ENCODE measurements at regions not wholly inside any gene's neighbourhood (a gene's known extent, or its start where the extent isn't known, plus 50 kb on each side); places are given as distances from the start of the nearest gene placed in this dataset.

GRCh38 chr11:97621282-97621681, 1231.5 kb downstream of the JRKL start:
- Mint-ChIP-seq H3K36me3 (ENCODE audit: insufficient read depth in 1 of 3, low read depth in 3 of 3) (peaks cover 4 to 8% (median 6%) of the 10 kb centered on the region in 3 experiments), H3K27ac (no peak overlapping the region), H3K27me3 (ENCODE audit: low read depth) (no peaks in the 10 kb centered on the region), H3K4me3 (no peak overlapping the region), H3K9me3 (peaks cover 5 to 7% of the 10 kb centered on the region in 2 experiments; a peak in 4 of 5 replicates), H3K4me1 (no peaks in the 10 kb centered on the region)
- Histone ChIP-seq H2BK15ac (ENCODE audit: low read depth, low read length) (no peak overlapping the region), H3K4me1 (ENCODE audit: insufficient read depth, low read length) (no peaks in the 10 kb centered on the region), H3K79me1 (ENCODE audit: insufficient read depth, low read depth, low read length, poor library complexity, severe bottlenecking) (no peaks in the 10 kb centered on the region), H3K9me3 (ENCODE audit: control insufficient read depth, low read depth, low read length) (peaks cover 5% of the 10 kb centered on the region), H4K91ac (ENCODE audit: insufficient read length, low read depth, low read length) (no peak overlapping the region), H2BK12ac (ENCODE audit: insufficient read length, low read depth, low read length) (no peak overlapping the region), H3K56ac (ENCODE audit: insufficient read length, low read depth, low read length) (no peak overlapping the region), H4K8ac (replicated peaks; ENCODE audit: insufficient read length, low read depth, low read length) (no peak overlapping the region), H3K4me2 (ENCODE audit: insufficient read depth, insufficient read length, low read length) (no peak overlapping the region), H2BK20ac (ENCODE audit: low read depth, low read length, poor library complexity, severe bottlenecking) (no peak overlapping the region), H4K5ac (ENCODE audit: insufficient read length, low read depth, low read length) (no peak overlapping the region), H2AFZ (ENCODE audit: low read length) (no peak overlapping the region), H3K4ac (ENCODE audit: low read depth, low read length) (no peak overlapping the region), H2BK5ac (ENCODE audit: insufficient read length, low read length) (no peak overlapping the region), H3K27me3 (ENCODE audit: insufficient read depth, low read length) (no peaks in the 10 kb centered on the region), H3K79me2 (ENCODE audit: insufficient read depth, low read length) (no peaks in the 10 kb centered on the region), H3K27ac (ENCODE audit: insufficient read length, low read depth, low read length) (no peak overlapping the region), H4K20me1 (ENCODE audit: control insufficient read depth, insufficient read depth, insufficient read length) (no peaks in the 10 kb centered on the region), H3K18ac (ENCODE audit: insufficient read length, low read depth, low read length) (no peak overlapping the region), H3K14ac (ENCODE audit: insufficient read depth, low read length) (no peak overlapping the region), H3K9ac (ENCODE audit: extremely low read depth, insufficient read length, low read length) (no peak overlapping the region), H3K23me2 (ENCODE audit: insufficient read length, low read depth, low read length, poor library complexity, severe bottlenecking) (no peaks in the 10 kb centered on the region), H3K23ac (ENCODE audit: insufficient read length, low read depth, low read length) (no peak overlapping the region), H3T11ph (ENCODE audit: low read length) (no peak overlapping the region), H2AK5ac (ENCODE audit: insufficient read length, low read length) (no peak overlapping the region), H2BK120ac (ENCODE audit: low read depth, low read length, poor library complexity, severe bottlenecking) (no peak overlapping the region)
- no peak for TF ChIP-seq CTCF (conservative IDR thresholded peaks at IDR 0.05)
- DNase-seq, result no peak
